SU-DHL-6 (cell line): ENCODE measurements at regions not wholly inside any gene's neighbourhood (a gene's known extent, or its start where the extent isn't known, plus 50 kb on each side); places are given as distances from the start of the nearest gene placed in this dataset.

Experiments
- EZH2phosphoT487 ChIP-seq: fragments of 200-600 bp; sonication (generic), shearing (Covaris generic); conservative IDR thresholded peaks from 2 replicates; pipeline ENCODE4 v1.6.1; 2018; ENCODE audit warnings: mild to moderate bottlenecking, antibody characterized with exemption, low read length, moderate library complexity, mixed read lengths
- TF ChIP-seq, protein P1 (sequence below): fragments of 200-600 bp; sonication (generic); IDR thresholded peaks from one replicate; pipeline ENCODE4 v1.5.1; 2017; ENCODE audit warnings: antibody characterized with exemption, mild to moderate bottlenecking, low read length, moderate library complexity; ENCODE audit not compliant: insufficient read depth, poor library complexity, severe bottlenecking

DNA sequence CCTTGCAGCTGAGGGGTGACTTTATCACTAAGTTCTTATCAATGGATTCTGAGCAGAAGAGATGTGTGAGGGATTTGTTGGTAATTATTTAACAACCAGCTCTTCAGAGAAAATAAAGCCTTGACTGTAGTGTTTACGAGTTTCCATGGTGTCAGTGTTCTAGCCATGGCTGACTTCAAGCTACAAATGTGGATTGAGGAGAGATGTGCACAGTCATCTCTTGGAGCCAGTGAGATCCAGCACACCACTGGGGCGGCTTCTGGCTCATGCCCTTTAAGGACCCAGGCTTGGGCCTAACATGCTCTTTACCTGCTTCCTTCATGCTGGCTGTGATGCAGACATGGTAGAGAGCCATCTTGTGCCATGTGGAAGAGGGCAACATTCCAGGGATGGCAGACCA lies 145.6 kb upstream of the MRPS22 start:
- TF ChIP-seq, protein P1, sequence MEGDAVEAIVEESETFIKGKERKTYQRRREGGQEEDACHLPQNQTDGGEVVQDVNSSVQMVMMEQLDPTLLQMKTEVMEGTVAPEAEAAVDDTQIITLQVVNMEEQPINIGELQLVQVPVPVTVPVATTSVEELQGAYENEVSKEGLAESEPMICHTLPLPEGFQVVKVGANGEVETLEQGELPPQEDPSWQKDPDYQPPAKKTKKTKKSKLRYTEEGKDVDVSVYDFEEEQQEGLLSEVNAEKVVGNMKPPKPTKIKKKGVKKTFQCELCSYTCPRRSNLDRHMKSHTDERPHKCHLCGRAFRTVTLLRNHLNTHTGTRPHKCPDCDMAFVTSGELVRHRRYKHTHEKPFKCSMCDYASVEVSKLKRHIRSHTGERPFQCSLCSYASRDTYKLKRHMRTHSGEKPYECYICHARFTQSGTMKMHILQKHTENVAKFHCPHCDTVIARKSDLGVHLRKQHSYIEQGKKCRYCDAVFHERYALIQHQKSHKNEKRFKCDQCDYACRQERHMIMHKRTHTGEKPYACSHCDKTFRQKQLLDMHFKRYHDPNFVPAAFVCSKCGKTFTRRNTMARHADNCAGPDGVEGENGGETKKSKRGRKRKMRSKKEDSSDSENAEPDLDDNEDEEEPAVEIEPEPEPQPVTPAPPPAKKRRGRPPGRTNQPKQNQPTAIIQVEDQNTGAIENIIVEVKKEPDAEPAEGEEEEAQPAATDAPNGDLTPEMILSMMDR = no peak
- no peak for TF ChIP-seq EZH2phosphoT487
